ENCODE measurements at regions not wholly inside any gene's neighbourhood (a gene's known extent, or its start where the extent isn't known, plus 50 kb on each side); places are given as distances from the start of the nearest gene placed in this dataset.
A peak's percentile ranks its signal among the peaks of the same experiment; 100 is the strongest.

DNA sequence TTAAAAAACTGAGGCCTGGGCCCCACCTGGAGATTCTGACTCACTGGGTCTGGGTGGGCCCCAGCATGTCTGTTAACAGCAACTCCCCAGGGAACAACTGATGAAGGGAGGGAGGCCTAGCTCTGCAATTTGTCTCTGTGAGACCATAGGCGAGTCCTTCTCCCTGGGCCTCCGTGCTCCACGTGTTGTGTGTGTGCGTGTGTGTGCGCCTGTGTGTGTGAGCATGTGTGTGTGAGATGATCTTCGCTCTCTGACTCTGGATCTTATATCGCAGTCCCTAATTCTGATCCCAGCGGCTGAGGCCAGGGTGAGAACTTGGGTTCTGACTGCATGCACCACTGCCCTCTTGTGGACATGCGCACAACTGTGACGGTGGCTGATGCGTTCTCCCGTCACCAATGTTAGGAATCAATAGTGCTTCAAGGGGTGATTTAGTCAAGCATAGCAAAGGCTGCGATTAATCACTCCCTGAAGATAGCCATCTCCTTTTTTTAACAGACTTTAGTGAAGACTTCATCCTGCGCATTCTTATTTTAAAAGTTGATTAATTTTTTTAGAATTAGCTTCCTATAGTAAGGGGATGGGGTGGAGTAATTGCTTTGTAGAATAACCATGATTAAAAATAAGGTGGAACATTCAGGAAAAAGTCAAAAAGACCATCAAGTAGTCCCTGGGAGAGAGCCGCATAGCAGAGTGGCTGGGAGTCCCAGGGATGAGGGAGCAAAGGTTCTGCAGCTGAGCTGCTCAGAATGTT is 62.4 kb upstream of the USP24 start:
- peak; percentile 47 for DNase-seq (ENCODE audit: low read depth, low spot score)

DNA sequence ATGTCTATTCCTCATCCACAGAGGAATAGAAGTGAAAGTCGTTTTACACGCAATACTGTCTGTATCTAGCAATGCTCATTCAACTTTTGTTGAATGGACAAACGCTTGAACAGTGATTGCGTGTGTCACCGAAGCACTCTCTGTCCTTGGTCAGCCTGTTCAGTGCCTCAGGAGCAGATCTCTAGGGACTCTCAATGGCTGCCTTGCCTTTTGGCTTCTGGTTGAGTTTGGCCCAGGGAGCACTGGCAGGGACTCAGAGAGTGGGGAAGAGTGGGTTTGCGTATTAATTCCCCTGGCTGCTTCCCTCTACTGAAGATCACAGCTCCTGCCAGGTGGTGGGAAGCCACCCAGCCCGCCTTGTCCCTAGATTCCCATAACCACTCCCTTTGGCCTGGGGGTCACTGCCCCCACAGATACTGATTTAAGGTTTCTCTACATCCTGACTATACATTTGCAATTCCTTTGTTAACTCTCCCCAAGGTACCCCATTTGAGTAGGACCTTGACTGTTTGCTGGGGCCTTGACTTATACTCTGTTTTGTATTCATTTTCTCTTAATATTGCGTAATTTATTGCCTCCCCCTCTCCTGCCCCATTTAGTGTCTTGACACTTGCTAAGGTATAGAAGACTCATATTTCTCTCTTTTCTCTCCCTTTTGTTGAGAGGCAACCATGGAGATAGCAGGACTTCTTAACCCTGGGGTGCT is 61.7 kb upstream of the USP24 start:
- DNase-seq (ENCODE audit: low read depth, low spot score): no peak

GRCh38 chr1:55275941-55276341 is 60.8 kb upstream of the USP24 start:
- no peak for DNase-seq (ENCODE audit: low read depth, low spot score)

DNA sequence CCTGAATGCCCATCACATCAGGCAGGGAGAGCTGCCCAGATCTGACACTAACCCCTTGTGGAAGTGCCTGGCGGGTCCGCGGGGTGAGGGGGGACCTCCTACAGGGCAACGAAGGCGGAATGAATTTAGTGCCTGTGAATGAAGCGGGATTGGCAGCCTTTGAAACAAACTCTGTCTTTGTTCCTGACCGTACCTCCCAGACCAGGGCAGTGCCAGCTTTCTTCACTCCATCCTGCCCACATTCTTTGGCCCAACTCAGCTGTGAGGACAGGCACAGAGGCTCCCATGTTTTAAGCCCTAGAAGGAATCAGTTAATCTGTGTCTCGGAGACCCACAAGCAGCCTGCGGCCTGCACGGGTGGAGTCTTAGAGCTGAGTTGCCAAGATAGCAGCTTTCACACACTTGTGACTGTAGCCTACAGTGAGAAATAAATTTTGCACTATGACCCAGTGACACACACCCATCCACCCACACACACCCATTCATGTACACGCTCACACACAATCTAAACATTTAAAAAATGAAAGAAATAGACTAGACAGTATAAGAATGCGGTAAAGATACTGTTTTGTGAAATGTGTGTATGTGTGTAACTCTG is 60.1 kb upstream of the USP24 start:
- DNase-seq (ENCODE audit: low read depth, low spot score): no peak

DNA sequence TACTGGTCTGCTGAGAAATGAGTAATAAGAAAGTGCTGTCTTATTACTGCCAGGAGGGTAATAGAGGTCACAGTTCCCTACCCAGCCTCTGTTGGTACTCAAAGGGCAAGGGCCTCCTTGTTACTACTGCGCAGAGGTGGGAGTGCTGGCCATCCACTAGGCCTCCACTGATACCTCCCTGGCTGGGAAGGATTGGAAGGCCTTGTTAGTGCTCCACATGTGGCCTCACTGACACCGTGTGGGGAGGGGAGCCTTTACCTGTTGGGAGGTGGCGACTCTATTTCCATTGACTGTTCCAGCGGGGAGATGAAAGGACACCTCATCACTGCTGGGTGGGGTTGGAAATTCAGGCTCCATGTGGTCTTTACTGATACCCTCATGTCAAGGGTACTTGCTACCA is 57.8 kb upstream of the USP24 start:
- no peak for DNase-seq (ENCODE audit: low read depth, low spot score)

Measured in activated CD4-positive, CD25-positive, alpha-beta regulatory T cell treated with anti-CD3 and anti-CD28 coated beads, Interleukin-2, amount 50 U/mL, for 16 hours (primary cell).